KMS-11 (cell line): ENCODE measurements at regions not wholly inside any gene's neighbourhood (a gene's known extent, or its start where the extent isn't known, plus 50 kb on each side); places are given as distances from the start of the nearest gene placed in this dataset.
A peak's percentile ranks its signal among the peaks of the same experiment; 100 is the strongest.

ENCODE experiments used
- H2AFZ ChIP-seq: fragments of 200-600 bp; sonication (generic); 2 replicates; pipeline ENCODE4 v1.6.1; 2016; ENCODE audit warnings: antibody characterized with exemption, mixed run types, low read depth
- H3K27ac ChIP-seq: fragments of 200-600 bp; sonication (generic); 2 replicates; pipeline ENCODE4 v1.6.1; 2016; ENCODE audit warnings: mild to moderate bottlenecking, mixed run types
- H3K27me3 ChIP-seq: fragments of 200-600 bp; sonication (generic); 2 replicates; pipeline ENCODE4 v1.6.1; 2017; ENCODE audit warnings: mild to moderate bottlenecking, low read depth, mixed run types, moderate library complexity; ENCODE audit not compliant: insufficient read depth
- H3K36me3 ChIP-seq: fragments of 200-600 bp; sonication (generic); 2 replicates; pipeline ENCODE4 v1.6.1; 2017; ENCODE audit warnings: mild to moderate bottlenecking, mixed run types; ENCODE audit not compliant: insufficient read depth
- H3K4me1 ChIP-seq: fragments of 200-600 bp; sonication (generic); 2 replicates; pipeline ENCODE4 v1.6.1; 2016; ENCODE audit warnings: mild to moderate bottlenecking, low read depth, mixed run types; ENCODE audit not compliant: poor library complexity, severe bottlenecking
- H3K4me2 ChIP-seq: fragments of 200-600 bp; sonication (generic); 2 replicates; pipeline ENCODE4 v1.7.0; 2016; ENCODE audit warnings: mild to moderate bottlenecking, mixed run types
- H3K4me3 ChIP-seq: fragments of 200-600 bp; sonication (generic); IDR thresholded peaks from 2 replicates; pipeline ENCODE4 v1.6.1; 2017; ENCODE audit warnings: low read depth, low read length, mixed read lengths; ENCODE audit not compliant: insufficient read depth
- H3K79me2 ChIP-seq: fragments of 200-600 bp; sonication (generic); 2 replicates; pipeline ENCODE4 v1.6.1; 2016; ENCODE audit warnings: low read depth, mixed run types; ENCODE audit not compliant: insufficient read depth
- H3K9ac ChIP-seq: fragments of 200-600 bp; sonication (generic); 2 replicates; pipeline ENCODE4 v1.6.1; 2016; ENCODE audit warnings: mild to moderate bottlenecking, mixed run types
- H4K20me1 ChIP-seq: fragments of 200-600 bp; sonication (generic); 2 replicates; pipeline ENCODE4 v1.6.1; 2016; ENCODE audit warnings: mild to moderate bottlenecking, mixed run types; ENCODE audit not compliant: insufficient read depth
- TF ChIP-seq, protein P1 (sequence below): fragments of 200-600 bp; sonication (generic); conservative IDR thresholded peaks from 2 replicates; pipeline ENCODE4 v1.6.1; 2017; ENCODE audit warnings: low read depth, mild to moderate bottlenecking, antibody characterized with exemption, low read length, moderate library complexity, mixed read lengths

DNA sequence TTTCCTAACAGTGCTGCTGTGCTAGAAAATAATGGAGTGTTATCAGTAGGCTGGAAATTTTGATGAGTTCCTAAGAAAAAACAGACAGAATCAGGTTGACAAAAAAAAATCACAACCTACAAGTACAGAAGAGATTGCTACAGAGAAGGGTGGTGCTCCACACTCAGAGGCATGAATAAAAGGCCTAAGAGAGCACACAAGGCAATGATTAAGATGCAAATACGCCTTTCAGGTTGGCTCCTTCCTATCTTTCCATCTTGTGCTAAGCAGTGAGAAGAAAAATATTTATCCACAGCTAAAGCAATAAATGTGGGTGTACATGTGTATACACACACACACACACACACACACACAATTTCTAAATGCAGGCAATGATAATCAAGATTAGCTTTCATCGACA is 130.6 kb upstream of the UBE2E3 start:
- no peaks in the 10 kb centered on the region for H3K27me3 ChIP-seq
- no peak overlapping the region for H3K27ac ChIP-seq
- H3K36me3 ChIP-seq: no peaks in the 10 kb centered on the region
- no peak overlapping the region for H3K4me2 ChIP-seq
- H3K4me3 ChIP-seq: no peak overlapping the region
- H3K4me1 ChIP-seq: no peaks in the 10 kb centered on the region
- no peaks in the 10 kb centered on the region for H4K20me1 ChIP-seq
- TF ChIP-seq, protein P1, sequence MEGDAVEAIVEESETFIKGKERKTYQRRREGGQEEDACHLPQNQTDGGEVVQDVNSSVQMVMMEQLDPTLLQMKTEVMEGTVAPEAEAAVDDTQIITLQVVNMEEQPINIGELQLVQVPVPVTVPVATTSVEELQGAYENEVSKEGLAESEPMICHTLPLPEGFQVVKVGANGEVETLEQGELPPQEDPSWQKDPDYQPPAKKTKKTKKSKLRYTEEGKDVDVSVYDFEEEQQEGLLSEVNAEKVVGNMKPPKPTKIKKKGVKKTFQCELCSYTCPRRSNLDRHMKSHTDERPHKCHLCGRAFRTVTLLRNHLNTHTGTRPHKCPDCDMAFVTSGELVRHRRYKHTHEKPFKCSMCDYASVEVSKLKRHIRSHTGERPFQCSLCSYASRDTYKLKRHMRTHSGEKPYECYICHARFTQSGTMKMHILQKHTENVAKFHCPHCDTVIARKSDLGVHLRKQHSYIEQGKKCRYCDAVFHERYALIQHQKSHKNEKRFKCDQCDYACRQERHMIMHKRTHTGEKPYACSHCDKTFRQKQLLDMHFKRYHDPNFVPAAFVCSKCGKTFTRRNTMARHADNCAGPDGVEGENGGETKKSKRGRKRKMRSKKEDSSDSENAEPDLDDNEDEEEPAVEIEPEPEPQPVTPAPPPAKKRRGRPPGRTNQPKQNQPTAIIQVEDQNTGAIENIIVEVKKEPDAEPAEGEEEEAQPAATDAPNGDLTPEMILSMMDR: no peak
- no peaks in the 10 kb centered on the region for H3K79me2 ChIP-seq
- no peak overlapping the region for H2AFZ ChIP-seq
- H3K9ac ChIP-seq: no peak overlapping the region

DNA sequence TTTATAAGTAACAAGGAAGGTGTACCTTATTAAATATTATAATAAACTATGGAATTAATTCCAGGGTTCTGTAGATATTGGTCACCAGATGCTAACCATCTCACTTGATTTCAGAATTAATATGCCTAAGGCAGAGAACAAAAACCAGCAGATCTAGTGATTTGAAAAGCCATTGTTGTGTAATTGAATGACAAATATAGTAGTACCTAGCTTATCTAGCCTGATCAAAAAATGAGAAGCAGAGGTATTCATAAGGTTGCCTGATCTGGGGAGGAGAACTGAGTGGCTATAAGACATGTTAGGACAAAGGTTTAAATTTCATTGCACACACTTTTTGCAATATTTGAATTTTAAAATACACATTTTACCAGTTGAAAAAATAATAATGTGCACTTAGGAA is 132.0 kb upstream of the UBE2E3 start:
- H3K27ac ChIP-seq: no peak overlapping the region
- H3K4me2 ChIP-seq: no peak overlapping the region
- H3K27me3 ChIP-seq: no peaks in the 10 kb centered on the region
- H3K36me3 ChIP-seq: no peaks in the 10 kb centered on the region
- no peaks in the 10 kb centered on the region for H4K20me1 ChIP-seq
- H3K4me1 ChIP-seq: no peaks in the 10 kb centered on the region
- H3K79me2 ChIP-seq: no peaks in the 10 kb centered on the region
- H3K9ac ChIP-seq: no peak overlapping the region
- H2AFZ ChIP-seq: no peak overlapping the region
- no peak overlapping the region for H3K4me3 ChIP-seq
- TF ChIP-seq, protein P1: no peak

DNA sequence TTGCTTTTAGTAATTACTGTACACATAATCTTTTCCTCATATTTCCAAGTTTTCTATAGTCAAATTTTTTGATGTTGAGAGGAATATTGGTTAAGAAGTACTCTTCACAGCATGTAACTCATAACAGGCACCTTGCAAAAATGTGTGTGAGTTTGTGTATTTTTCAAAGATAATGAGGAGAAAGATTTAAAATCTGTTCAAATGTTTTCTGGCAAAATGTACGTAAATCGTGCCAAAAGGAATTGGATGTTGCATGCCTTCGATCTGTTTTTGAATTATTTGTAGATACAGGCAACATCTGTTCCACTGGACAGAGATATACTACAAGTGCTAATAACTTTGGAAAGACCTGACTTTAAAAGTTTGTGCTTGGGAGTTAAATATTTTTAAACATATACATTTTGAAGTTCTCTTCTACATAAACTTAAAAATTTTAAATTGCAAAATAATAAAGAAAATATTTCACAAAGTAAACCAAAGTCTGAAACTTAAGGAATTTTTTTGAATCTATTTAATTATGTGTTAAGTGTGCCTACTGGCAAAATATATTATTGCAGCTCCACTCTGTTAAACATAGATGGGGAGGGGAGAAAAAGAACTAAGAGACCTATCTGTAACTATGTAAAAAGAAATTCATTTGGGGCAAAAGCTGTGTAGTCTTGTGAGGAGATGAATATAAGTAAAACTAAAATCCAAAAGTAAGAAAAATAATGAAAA is 133.5 kb upstream of the UBE2E3 start:
- no peaks in the 10 kb centered on the region for H3K4me1 ChIP-seq
- TF ChIP-seq, protein P1: 0 out of 2 replicates have a peak, but pooled peaks have one; percentile 19

DNA sequence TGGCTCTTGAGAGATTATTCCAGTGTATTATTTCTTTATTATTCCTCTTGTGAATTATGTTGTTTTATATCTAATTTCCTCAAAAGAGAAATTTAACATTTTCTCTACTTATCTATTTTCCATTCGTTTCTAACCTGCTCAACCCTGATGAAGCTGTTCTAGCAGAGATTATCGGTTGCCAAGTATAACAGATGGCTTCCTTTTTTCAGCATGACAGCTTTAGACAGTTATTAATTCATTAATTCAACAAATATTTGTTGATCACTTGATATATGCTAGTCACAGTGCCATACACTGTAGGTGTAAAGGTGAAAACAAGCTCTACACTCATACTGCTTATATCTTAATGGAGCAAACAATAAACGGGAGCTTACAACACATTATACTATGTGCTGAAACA is 137.9 kb upstream of the UBE2E3 start:
- no peak overlapping the region for H3K27ac ChIP-seq
- H3K27me3 ChIP-seq: no peaks in the 10 kb centered on the region
- no peaks in the 10 kb centered on the region for H4K20me1 ChIP-seq
- H3K9ac ChIP-seq: no peak overlapping the region
- TF ChIP-seq, protein P1: no peak
- no peak overlapping the region for H3K4me2 ChIP-seq
- H3K4me1 ChIP-seq: no peaks in the 10 kb centered on the region
- no peaks in the 10 kb centered on the region for H3K36me3 ChIP-seq
- H3K79me2 ChIP-seq: no peaks in the 10 kb centered on the region
- no peak overlapping the region for H2AFZ ChIP-seq
- no peak overlapping the region for H3K4me3 ChIP-seq

More for the DNA sequence above, 133.5 kb upstream of the UBE2E3 start:
- H3K4me2 ChIP-seq: no peak overlapping the region
- no peaks in the 10 kb centered on the region for H3K79me2 ChIP-seq
- H2AFZ ChIP-seq: no peak overlapping the region
- no peaks in the 10 kb centered on the region for H4K20me1 ChIP-seq
- H3K27me3 ChIP-seq: no peaks in the 10 kb centered on the region
- H3K9ac ChIP-seq: no peak overlapping the region
- H3K36me3 ChIP-seq: no peaks in the 10 kb centered on the region
- H3K4me3 ChIP-seq: no peak overlapping the region
- no peak overlapping the region for H3K27ac ChIP-seq
